ENCODE measurements at regions not wholly inside any gene's neighbourhood (a gene's known extent, or its start where the extent isn't known, plus 50 kb on each side); places are given as distances from the start of the nearest gene placed in this dataset.

- no peak overlapping the region for H3K4me3 ChIP-seq (ENCODE audit: insufficient read depth in 1 of 2, low read depth in 1 of 2, low read length in 2 of 2)
Measured at GRCh38 chrX:7654316-7654715, 188.7 kb upstream of the VCX start.

GRCh38 chrX:7647831-7648230 is 195.1 kb upstream of the VCX start:
- Histone ChIP-seq H3K14ac (ENCODE audit: low read length in 2 of 2) (no peak overlapping the region), H3K79me1 (replicated peaks; ENCODE audit: low read length, poor library complexity, severe bottlenecking) (no peaks in the 10 kb centered on the region), H3K4me1 (ENCODE audit: control insufficient read depth, insufficient read depth, low read depth, low read length) (no peaks in the 10 kb centered on the region), H3K27me3 (ENCODE audit: control insufficient read depth in 1 of 2, insufficient read depth in 1 of 2, low read length in 2 of 2) (no peaks in the 10 kb centered on the region), H2AFZ (ENCODE audit: low read depth, low read length) (no peak overlapping the region), H3K23ac (ENCODE audit: low read length in 2 of 2) (no peak overlapping the region), H4K91ac (ENCODE audit: low read length) (no peak overlapping the region), H2BK12ac (ENCODE audit: low read length in 2 of 2) (no peak overlapping the region), H3K4me3 (ENCODE audit: insufficient read depth in 1 of 2, low read depth in 1 of 2, low read length in 2 of 2) (no peak overlapping the region), H4K8ac (ENCODE audit: low read length) (no peak overlapping the region), H3K9ac (ENCODE audit: low read length) (no peak overlapping the region), H3K36me3 (ENCODE audit: control insufficient read depth in 1 of 2, insufficient read depth in 2 of 2, low read depth in 1 of 2, low read length in 2 of 2) (no peaks in the 10 kb centered on the region), H2BK15ac (ENCODE audit: low read depth, poor library complexity, severe bottlenecking) (no peak overlapping the region), H3K27ac (ENCODE audit: low read length, poor library complexity, severe bottlenecking) (no peak overlapping the region), H3K4me2 (ENCODE audit: low read length, poor library complexity, severe bottlenecking) (no peak overlapping the region), H3K18ac (ENCODE audit: low read depth in 1 of 2, low read length in 2 of 2) (no peak overlapping the region), H2BK120ac (ENCODE audit: low read depth, low read length) (no peak overlapping the region), H2BK5ac (ENCODE audit: low read depth, low read length, poor library complexity, severe bottlenecking) (no peak overlapping the region), H3K9me3 (ENCODE audit: control insufficient read depth, low read length) (peaks cover 16% of the 10 kb centered on the region), H3K4ac (ENCODE audit: low read depth in 1 of 2, low read length in 2 of 2) (no peak overlapping the region), H2AK5ac (ENCODE audit: low read length, severe bottlenecking) (no peak overlapping the region)
- 31% methylated on average over 3 of the region's 3 CpGs for WGBS
- DNase-seq, result no peak

More at GRCh38 chrX:7654316-7654715, 188.7 kb upstream of the VCX start:
- H2BK15ac ChIP-seq (ENCODE audit: low read depth, poor library complexity, severe bottlenecking), result no peak overlapping the region
- no peaks in the 10 kb centered on the region for H3K4me1 ChIP-seq (ENCODE audit: control insufficient read depth, insufficient read depth, low read depth, low read length)
- DNase-seq, result no peak
- 77% methylated on average over 4 of the region's 5 CpGs for WGBS
- no peak overlapping the region for H2BK12ac ChIP-seq (ENCODE audit: low read length in 2 of 2)
- H3K18ac ChIP-seq (ENCODE audit: low read depth in 1 of 2, low read length in 2 of 2), result no peak overlapping the region
- no peak overlapping the region for H4K8ac ChIP-seq (ENCODE audit: low read length)
- H2AFZ ChIP-seq (ENCODE audit: low read depth, low read length), result no peak overlapping the region
- H2BK5ac ChIP-seq (ENCODE audit: low read depth, low read length, poor library complexity, severe bottlenecking), result no peak overlapping the region
- H4K91ac ChIP-seq (ENCODE audit: low read length), result no peak overlapping the region
- no peaks in the 10 kb centered on the region for H3K36me3 ChIP-seq (ENCODE audit: control insufficient read depth in 1 of 2, insufficient read depth in 2 of 2, low read depth in 1 of 2, low read length in 2 of 2)
- no peak overlapping the region for H3K4ac ChIP-seq (ENCODE audit: low read depth in 1 of 2, low read length in 2 of 2)
- peaks cover 39% of the 10 kb centered on the region for H3K9me3 ChIP-seq (ENCODE audit: control insufficient read depth, low read length)
- no peak overlapping the region for H2BK120ac ChIP-seq (ENCODE audit: low read depth, low read length)
- no peak overlapping the region for H3K9ac ChIP-seq (ENCODE audit: low read length)
- H3K14ac ChIP-seq (ENCODE audit: low read length in 2 of 2), result no peak overlapping the region
- H3K27ac ChIP-seq (ENCODE audit: low read length, poor library complexity, severe bottlenecking), result no peak overlapping the region
- H3K79me1 ChIP-seq (replicated peaks; ENCODE audit: low read length, poor library complexity, severe bottlenecking), result no peaks in the 10 kb centered on the region
- no peak overlapping the region for H3K23ac ChIP-seq (ENCODE audit: low read length in 2 of 2)
- H3K4me2 ChIP-seq (ENCODE audit: low read length, poor library complexity, severe bottlenecking), result no peak overlapping the region
- no peaks in the 10 kb centered on the region for H3K27me3 ChIP-seq (ENCODE audit: control insufficient read depth in 1 of 2, insufficient read depth in 1 of 2, low read length in 2 of 2)
- H2AK5ac ChIP-seq (ENCODE audit: low read length, severe bottlenecking), result no peak overlapping the region

- no peak overlapping the region for H3K14ac ChIP-seq (ENCODE audit: low read length in 2 of 2)
Measured at GRCh38 chrX:7641141-7641540, 201.8 kb upstream of the VCX start.

GRCh38 chrX:7640392-7640791 is 202.6 kb upstream of the VCX start:
- Histone ChIP-seq H4K8ac (ENCODE audit: low read length) (no peak overlapping the region), H3K4me1 (ENCODE audit: control insufficient read depth, insufficient read depth, low read depth, low read length) (no peaks in the 10 kb centered on the region), H3K79me1 (replicated peaks; ENCODE audit: low read length, poor library complexity, severe bottlenecking) (no peaks in the 10 kb centered on the region), H3K4ac (ENCODE audit: low read depth in 1 of 2, low read length in 2 of 2) (no peak overlapping the region), H3K23ac (ENCODE audit: low read length in 2 of 2) (no peak overlapping the region), H3K18ac (ENCODE audit: low read depth in 1 of 2, low read length in 2 of 2) (no peak overlapping the region), H3K36me3 (ENCODE audit: control insufficient read depth in 1 of 2, insufficient read depth in 2 of 2, low read depth in 1 of 2, low read length in 2 of 2) (no peaks in the 10 kb centered on the region), H3K27me3 (ENCODE audit: control insufficient read depth in 1 of 2, insufficient read depth in 1 of 2, low read length in 2 of 2) (no peaks in the 10 kb centered on the region), H2AFZ (ENCODE audit: low read depth, low read length) (no peak overlapping the region), H3K27ac (ENCODE audit: low read length, poor library complexity, severe bottlenecking) (no peak overlapping the region), H2BK5ac (ENCODE audit: low read depth, low read length, poor library complexity, severe bottlenecking) (no peak overlapping the region), H2BK120ac (ENCODE audit: low read depth, low read length) (no peak overlapping the region), H3K4me2 (ENCODE audit: low read length, poor library complexity, severe bottlenecking) (no peak overlapping the region), H3K9me3 (ENCODE audit: control insufficient read depth, low read length) (peaks cover 7% of the 10 kb centered on the region), H2BK15ac (ENCODE audit: low read depth, poor library complexity, severe bottlenecking) (no peak overlapping the region), H3K14ac (ENCODE audit: low read length in 2 of 2) (no peak overlapping the region), H3K9ac (ENCODE audit: low read length) (no peak overlapping the region), H3K4me3 (ENCODE audit: insufficient read depth in 1 of 2, low read depth in 1 of 2, low read length in 2 of 2) (no peak overlapping the region), H4K91ac (ENCODE audit: low read length) (no peak overlapping the region), H2BK12ac (ENCODE audit: low read length in 2 of 2) (no peak overlapping the region), H2AK5ac (ENCODE audit: low read length, severe bottlenecking) (no peak overlapping the region)
- DNase-seq, result no peak
- 55% methylated on average over 2 of the region's 2 CpGs for WGBS

More at GRCh38 chrX:7641141-7641540, 201.8 kb upstream of the VCX start:
- Histone ChIP-seq H2BK120ac (ENCODE audit: low read depth, low read length) (no peak overlapping the region), H2BK15ac (ENCODE audit: low read depth, poor library complexity, severe bottlenecking) (no peak overlapping the region), H2BK12ac (ENCODE audit: low read length in 2 of 2) (no peak overlapping the region), H3K4me2 (ENCODE audit: low read length, poor library complexity, severe bottlenecking) (no peak overlapping the region), H3K27ac (ENCODE audit: low read length, poor library complexity, severe bottlenecking) (no peak overlapping the region), H2AK5ac (ENCODE audit: low read length, severe bottlenecking) (no peak overlapping the region), H3K9ac (ENCODE audit: low read length) (no peak overlapping the region), H4K91ac (ENCODE audit: low read length) (no peak overlapping the region), H3K36me3 (ENCODE audit: control insufficient read depth in 1 of 2, insufficient read depth in 2 of 2, low read depth in 1 of 2, low read length in 2 of 2) (no peaks in the 10 kb centered on the region), H2AFZ (ENCODE audit: low read depth, low read length) (no peak overlapping the region), H4K8ac (ENCODE audit: low read length) (no peak overlapping the region), H3K4me3 (ENCODE audit: insufficient read depth in 1 of 2, low read depth in 1 of 2, low read length in 2 of 2) (no peak overlapping the region), H2BK5ac (ENCODE audit: low read depth, low read length, poor library complexity, severe bottlenecking) (no peak overlapping the region), H3K9me3 (ENCODE audit: control insufficient read depth, low read length) (peaks cover 8% of the 10 kb centered on the region), H3K4me1 (ENCODE audit: control insufficient read depth, insufficient read depth, low read depth, low read length) (no peaks in the 10 kb centered on the region), H3K27me3 (ENCODE audit: control insufficient read depth in 1 of 2, insufficient read depth in 1 of 2, low read length in 2 of 2) (no peaks in the 10 kb centered on the region), H3K18ac (ENCODE audit: low read depth in 1 of 2, low read length in 2 of 2) (no peak overlapping the region), H3K4ac (ENCODE audit: low read depth in 1 of 2, low read length in 2 of 2) (no peak overlapping the region), H3K79me1 (replicated peaks; ENCODE audit: low read length, poor library complexity, severe bottlenecking) (no peaks in the 10 kb centered on the region), H3K23ac (ENCODE audit: low read length in 2 of 2) (no peak overlapping the region)
- WGBS, result 82% methylated on average over 2 of the region's 2 CpGs
- DNase-seq, result no peak

Data from mesenchymal stem cell (in vitro differentiated cells and primary cell).